HG03378 (cell line): ENCODE measurements at regions not wholly inside any gene's neighbourhood (a gene's known extent, or its start where the extent isn't known, plus 50 kb on each side); places are given as distances from the start of the nearest gene placed in this dataset.

Experiments
- ATAC-seq: cut with Tn5 transposase; IDR thresholded peaks from one replicate; pipeline ENCODE4 v1.9.1; 2021; ENCODE audit warnings: mild to moderate bottlenecking, moderate library complexity; ENCODE audit not compliant: unreplicated experiment

GRCh38 chr2:226581661-226582060 lies 218.0 kb downstream of the IRS1 start:
- no peak for ATAC-seq

- no peak for ATAC-seq
Measured at GRCh38 chr2:226581004-226581403, 218.6 kb downstream of the IRS1 start.

- ATAC-seq = no peak
Measured at GRCh38 chr2:226580403-226580802, 219.2 kb downstream of the IRS1 start.

- no peak for ATAC-seq
Measured at GRCh38 chr2:226579519-226579918, 220.1 kb downstream of the IRS1 start.

GRCh38 chr2:226578879-226579278 lies 220.7 kb downstream of the IRS1 start:
- ATAC-seq = no peak

GRCh38 chr2:226578373-226578772 lies 221.2 kb downstream of the IRS1 start:
- no peak for ATAC-seq

GRCh38 chr2:226575928-226576327 lies 223.7 kb downstream of the IRS1 start:
- ATAC-seq = no peak

- no peak for ATAC-seq
Measured at GRCh38 chr2:226573158-226573557, 226.5 kb downstream of the IRS1 start.

- ATAC-seq = no peak
Measured at GRCh38 chr2:226564667-226565066, 235.0 kb downstream of the IRS1 start.

- ATAC-seq = no peak
Measured at GRCh38 chr2:226561962-226562361, 237.7 kb downstream of the IRS1 start.

GRCh38 chr2:226560325-226560724 lies 239.3 kb downstream of the IRS1 start:
- ATAC-seq = no peak

- ATAC-seq = no peak
Measured at GRCh38 chr2:226559536-226559935, 240.1 kb downstream of the IRS1 start.

- no peak for ATAC-seq
Measured at GRCh38 chr2:226558418-226558817, 241.2 kb downstream of the IRS1 start.

- ATAC-seq = no peak
Measured at GRCh38 chr2:226556050-226556449, 243.6 kb downstream of the IRS1 start.

GRCh38 chr2:226554701-226555100 lies 244.9 kb downstream of the IRS1 start:
- no peak for ATAC-seq

GRCh38 chr2:226553333-226553732 lies 246.3 kb downstream of the IRS1 start:
- ATAC-seq = no peak

GRCh38 chr2:226552571-226553285 lies 246.9 kb downstream of the IRS1 start:
- ATAC-seq = no peak

- ATAC-seq = no peak
Measured at GRCh38 chr2:226551522-226552250, 247.9 kb downstream of the IRS1 start.

- no peak for ATAC-seq
Measured at GRCh38 chr2:226550801-226551200, 248.8 kb downstream of the IRS1 start.

- no peak for ATAC-seq
Measured at GRCh38 chr2:226548732-226549131, 250.9 kb downstream of the IRS1 start.

GRCh38 chr2:226544596-226545210 lies 254.9 kb downstream of the IRS1 start:
- ATAC-seq = no peak
